ENCODE measurements at regions not wholly inside any gene's neighbourhood (a gene's known extent, or its start where the extent isn't known, plus 50 kb on each side); places are given as distances from the start of the nearest gene placed in this dataset.

DNA sequence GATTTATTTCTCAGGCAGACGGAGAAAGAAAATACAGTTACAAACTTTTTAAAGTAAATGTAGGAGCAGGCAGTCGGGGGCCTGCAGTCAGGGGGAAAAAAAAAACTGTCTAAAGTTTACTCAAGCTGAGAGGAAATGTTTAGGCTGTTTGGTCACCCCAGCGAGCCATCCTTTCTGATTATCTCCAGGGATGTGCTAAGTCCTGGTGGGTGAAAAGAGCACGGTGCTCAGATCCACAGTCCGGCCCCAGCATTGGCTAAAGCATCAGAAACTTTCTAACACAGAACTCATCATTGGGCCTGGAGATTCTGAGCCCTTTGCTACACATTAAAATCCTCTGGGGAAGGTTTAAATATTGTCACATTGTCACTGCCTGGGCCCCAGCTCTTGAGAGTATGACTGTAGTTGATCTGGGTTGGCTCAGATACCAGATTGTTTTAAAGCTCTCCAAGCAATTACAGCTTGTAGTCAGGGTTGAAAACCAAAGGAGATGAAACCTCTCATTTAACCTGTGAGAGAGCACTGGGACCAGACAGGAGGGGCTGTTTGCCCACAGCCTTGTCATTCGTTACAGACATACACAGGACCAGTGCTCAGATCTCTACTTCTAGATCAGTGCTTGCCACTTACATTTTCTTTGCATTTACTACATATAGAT, 131.1 kb upstream of the HTR2A start:
- peaks cover 3 to 11% (median 5%) of the 10 kb centered on the region in 5 donors for H3K27me3 Mint-ChIP-seq
- no peaks in the 10 kb centered on the region for H3K9me3 Mint-ChIP-seq
- Histone ChIP-seq H3K27ac (ENCODE audit: low read depth, low read length) (no peak overlapping the region), H3K36me3 (ENCODE audit: control insufficient read depth in 2 of 3, insufficient read depth in 3 of 3, low read length in 3 of 3) (no peaks in the 10 kb centered on the region), H3K27me3 (ENCODE audit: control insufficient read depth in 2 of 2, insufficient read depth in 2 of 2, low read length in 2 of 2) (no peaks in the 10 kb centered on the region), H3K4me1 (ENCODE audit: control insufficient read depth in 2 of 2, insufficient read depth in 2 of 2, low read length in 2 of 2) (no peaks in the 10 kb centered on the region), H3K9me3 (ENCODE audit: control insufficient read depth in 2 of 3, low read length in 3 of 3) (no peaks in the 10 kb centered on the region), H3K4me3 (ENCODE audit: low read length) (no peak overlapping the region)
- no peaks in the 10 kb centered on the region for H3K36me3 Mint-ChIP-seq
- intact Hi-C loops (cut with micrococcal nuclease): no loop called here
- H3K4me1 Mint-ChIP-seq: no peaks in the 10 kb centered on the region
- H3K27ac Mint-ChIP-seq: no peak overlapping the region
- ChIA-PET CTCF (no interaction called here), POLR2A (no interaction called here)
- no peak for ATAC-seq
- H3K4me3 Mint-ChIP-seq: no peak overlapping the region
- no peak for DNase-seq

DNA sequence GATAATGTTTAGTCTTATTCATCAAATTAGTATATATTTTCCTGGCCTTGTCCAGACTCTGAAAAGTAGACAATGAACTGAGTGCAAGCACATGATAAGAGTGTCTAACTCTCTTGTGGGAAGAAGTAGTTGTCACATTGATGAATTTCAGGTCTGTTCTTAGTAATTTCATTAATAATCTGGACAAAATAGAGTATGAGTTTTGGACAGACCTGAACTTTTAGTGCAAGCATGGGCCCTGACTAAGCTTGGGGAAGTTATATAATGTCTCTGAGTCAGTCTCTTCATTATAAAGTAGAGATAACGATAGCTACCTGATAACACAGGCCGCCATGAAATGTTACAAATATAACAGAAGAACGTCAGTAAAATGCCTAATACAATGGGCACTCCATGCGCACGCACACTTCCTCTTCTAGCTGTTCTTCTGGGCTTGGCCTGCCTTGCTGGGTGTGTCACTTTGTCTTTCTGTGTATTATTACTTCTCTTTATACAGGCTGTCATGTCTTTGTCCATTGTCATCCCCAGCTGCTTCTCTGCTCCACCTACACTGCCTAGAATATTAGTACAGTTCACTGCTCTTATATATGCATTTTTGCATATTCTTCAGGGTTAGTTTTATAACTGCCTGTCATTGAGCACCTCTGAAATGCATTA, 129.1 kb upstream of the HTR2A start:
- Mint-ChIP-seq H3K27me3 (peaks cover 0 to 21% (median 5%) of the 10 kb centered on the region in 5 donors), H3K9me3 (peaks cover 0 to 2% (median 0%) of the 10 kb centered on the region in 11 donors), H3K27ac (no peak overlapping the region), H3K4me3 (no peak overlapping the region), H3K4me1 (no peaks in the 10 kb centered on the region), H3K36me3 (no peaks in the 10 kb centered on the region)
- Histone ChIP-seq H3K27ac (ENCODE audit: low read depth, low read length) (no peak overlapping the region), H3K9me3 (ENCODE audit: control insufficient read depth in 2 of 3, low read length in 3 of 3) (no peaks in the 10 kb centered on the region), H3K27me3 (ENCODE audit: control insufficient read depth in 2 of 2, insufficient read depth in 2 of 2, low read length in 2 of 2) (no peaks in the 10 kb centered on the region), H3K4me1 (ENCODE audit: control insufficient read depth in 2 of 2, insufficient read depth in 2 of 2, low read length in 2 of 2) (no peaks in the 10 kb centered on the region), H3K4me3 (ENCODE audit: low read length) (no peak overlapping the region), H3K36me3 (ENCODE audit: control insufficient read depth in 2 of 3, insufficient read depth in 3 of 3, low read length in 3 of 3) (no peaks in the 10 kb centered on the region)
- POLR2A ChIA-PET: no interaction called here
- CTCF ChIA-PET: no interaction called here
- DNase-seq (no peak), ATAC-seq (peak; percentile 48)
- intact Hi-C loops (cut with micrococcal nuclease): no loop called here

- Mint-ChIP-seq H3K27me3 (peaks cover 0 to 17% (median 3%) of the 10 kb centered on the region in 5 donors), H3K36me3 (no peaks in the 10 kb centered on the region), H3K4me1 (no peaks in the 10 kb centered on the region), H3K4me3 (no peak overlapping the region), H3K27ac (no peak overlapping the region), H3K9me3 (peaks cover 0 to 14% (median 4%) of the 10 kb centered on the region in 11 donors)
- ChIA-PET CTCF (no interaction called here), POLR2A (no interaction called here)
- Histone ChIP-seq H3K4me3 (ENCODE audit: low read length) (no peak overlapping the region), H3K4me1 (ENCODE audit: control insufficient read depth in 2 of 2, insufficient read depth in 2 of 2, low read length in 2 of 2) (no peaks in the 10 kb centered on the region), H3K27me3 (ENCODE audit: control insufficient read depth in 2 of 2, insufficient read depth in 2 of 2, low read length in 2 of 2) (no peaks in the 10 kb centered on the region), H3K36me3 (ENCODE audit: control insufficient read depth in 2 of 3, insufficient read depth in 3 of 3, low read length in 3 of 3) (no peaks in the 10 kb centered on the region), H3K27ac (ENCODE audit: low read depth, low read length) (no peak overlapping the region), H3K9me3 (ENCODE audit: control insufficient read depth in 2 of 3, low read length in 3 of 3) (no peaks in the 10 kb centered on the region)
- DNase-seq (no peak), ATAC-seq (no peak)
- intact Hi-C loops (cut with micrococcal nuclease): no loop called here
Observed at GRCh38 chr13:47019977-47020376, 123.1 kb upstream of the HTR2A start.

DNA sequence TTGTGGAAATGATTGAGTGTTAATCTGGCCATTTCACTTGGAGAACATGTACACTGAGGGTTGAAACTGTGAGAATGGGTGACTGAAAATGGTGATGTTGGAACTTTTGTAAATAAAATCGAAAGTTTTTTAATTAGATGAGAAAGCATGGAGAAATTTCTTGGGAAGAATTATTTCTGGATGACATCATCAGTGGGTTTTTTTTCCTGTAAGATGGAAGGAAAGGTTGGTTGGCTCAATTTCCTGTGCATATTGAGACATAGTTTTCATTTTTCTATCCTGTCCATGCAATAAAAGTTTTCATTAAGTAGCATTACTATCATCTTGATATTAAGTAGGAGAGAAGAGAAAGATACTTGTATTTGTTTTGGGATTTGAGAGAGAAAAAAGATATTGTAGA, 120.6 kb upstream of the HTR2A start:
- H3K27me3 Mint-ChIP-seq: peaks cover 0 to 15% (median 3%) of the 10 kb centered on the region in 5 donors
- intact Hi-C loops (cut with micrococcal nuclease): no loop called here
- H3K4me1 ChIP-seq (ENCODE audit: control insufficient read depth in 2 of 2, insufficient read depth in 2 of 2, low read length in 2 of 2): no peaks in the 10 kb centered on the region
- no peak overlapping the region for H3K4me3 ChIP-seq (ENCODE audit: low read length)
- H3K36me3 Mint-ChIP-seq: no peaks in the 10 kb centered on the region
- H3K27ac Mint-ChIP-seq: no peak overlapping the region
- H3K27ac ChIP-seq (ENCODE audit: low read depth, low read length): no peak overlapping the region
- H3K27me3 ChIP-seq (ENCODE audit: control insufficient read depth in 2 of 2, insufficient read depth in 2 of 2, low read length in 2 of 2): no peaks in the 10 kb centered on the region
- H3K9me3 Mint-ChIP-seq: peaks cover 0 to 14% (median 4%) of the 10 kb centered on the region in 11 donors
- no peaks in the 10 kb centered on the region for H3K36me3 ChIP-seq (ENCODE audit: control insufficient read depth in 2 of 3, insufficient read depth in 3 of 3, low read length in 3 of 3)
- no peaks in the 10 kb centered on the region for H3K4me1 Mint-ChIP-seq
- ATAC-seq (no peak), DNase-seq (no peak)
- ChIA-PET POLR2A (no interaction called here), CTCF (no interaction called here)
- H3K4me3 Mint-ChIP-seq: no peak overlapping the region
- H3K9me3 ChIP-seq (ENCODE audit: control insufficient read depth in 2 of 3, low read length in 3 of 3): no peaks in the 10 kb centered on the region

DNA sequence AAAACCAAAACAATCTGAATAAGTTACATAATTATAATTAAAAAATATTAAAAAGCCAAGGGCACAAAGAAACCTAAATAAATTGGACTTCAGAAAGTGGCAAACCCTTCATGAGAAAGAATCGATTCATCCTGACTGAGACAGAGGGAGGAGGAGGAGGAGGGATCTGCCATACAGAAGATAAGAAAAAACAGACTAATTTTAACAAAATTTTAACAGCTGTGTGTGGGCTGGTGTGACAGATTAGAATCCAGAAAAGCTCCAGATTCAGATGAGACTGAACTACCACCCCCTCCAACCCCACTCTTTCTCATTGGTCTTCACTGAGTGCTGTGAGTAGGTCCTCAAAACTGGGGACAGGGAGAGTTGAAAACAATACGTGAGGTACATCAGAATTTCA, 111.5 kb upstream of the HTR2A start:
- intact Hi-C loops (cut with micrococcal nuclease): no loop called here
- no peak overlapping the region for H3K27ac ChIP-seq (ENCODE audit: low read depth, low read length)
- H3K27ac Mint-ChIP-seq: no peak overlapping the region
- H3K27me3 Mint-ChIP-seq: peaks cover 0 to 31% (median 22%) of the 10 kb centered on the region in 5 donors
- H3K4me1 ChIP-seq (ENCODE audit: control insufficient read depth in 2 of 2, insufficient read depth in 2 of 2, low read length in 2 of 2): no peaks in the 10 kb centered on the region
- ATAC-seq (no peak), DNase-seq (no peak)
- H3K9me3 ChIP-seq (ENCODE audit: control insufficient read depth in 2 of 3, low read length in 3 of 3): no peaks in the 10 kb centered on the region
- H3K27me3 ChIP-seq (ENCODE audit: control insufficient read depth in 2 of 2, insufficient read depth in 2 of 2, low read length in 2 of 2): no peaks in the 10 kb centered on the region
- H3K36me3 ChIP-seq (ENCODE audit: control insufficient read depth in 2 of 3, insufficient read depth in 3 of 3, low read length in 3 of 3): no peaks in the 10 kb centered on the region
- H3K4me3 ChIP-seq (ENCODE audit: low read length): no peak overlapping the region
- ChIA-PET CTCF (no interaction called here), POLR2A (no interaction called here)
- no peaks in the 10 kb centered on the region for H3K4me1 Mint-ChIP-seq
- no peaks in the 10 kb centered on the region for H3K36me3 Mint-ChIP-seq
- H3K4me3 Mint-ChIP-seq: no peak overlapping the region
- peaks cover 0 to 3% (median 0%) of the 10 kb centered on the region in 11 donors for H3K9me3 Mint-ChIP-seq

DNA sequence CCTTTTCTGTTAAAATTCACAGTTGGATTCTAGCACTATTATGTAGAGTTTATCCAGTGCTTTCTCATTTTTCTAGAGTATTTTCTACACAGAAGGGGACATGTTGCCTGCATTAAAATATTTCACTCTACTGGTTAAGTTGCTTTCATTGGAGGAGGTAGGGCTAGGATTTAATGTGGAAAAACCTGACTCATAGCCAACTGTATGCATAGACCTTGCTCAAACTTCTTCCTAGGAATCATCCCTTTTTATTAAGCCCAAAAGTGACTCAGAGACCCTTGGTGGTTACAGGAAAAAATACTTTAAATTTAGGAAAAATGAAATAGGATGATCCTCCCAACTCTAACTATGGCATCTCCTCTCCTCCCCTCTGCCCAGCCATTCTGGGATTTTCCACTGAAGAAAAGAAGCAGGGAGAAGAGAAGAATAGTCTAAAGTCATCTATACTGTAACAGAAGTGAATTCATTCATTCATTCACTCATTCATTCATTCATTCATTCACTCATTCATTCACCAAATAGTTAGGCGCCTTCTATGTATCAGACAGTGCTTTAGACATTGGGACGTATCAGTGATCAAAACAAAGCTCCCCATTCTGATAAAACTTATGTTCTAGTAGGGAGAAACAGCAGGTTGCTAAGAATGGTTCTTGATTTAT, 109.0 kb upstream of the HTR2A start:
- Histone ChIP-seq H3K27me3 (ENCODE audit: control insufficient read depth in 2 of 2, insufficient read depth in 2 of 2, low read length in 2 of 2) (no peaks in the 10 kb centered on the region), H3K27ac (ENCODE audit: low read depth, low read length) (no peak overlapping the region), H3K9me3 (ENCODE audit: control insufficient read depth in 2 of 3, low read length in 3 of 3) (no peaks in the 10 kb centered on the region), H3K36me3 (ENCODE audit: control insufficient read depth in 2 of 3, insufficient read depth in 3 of 3, low read length in 3 of 3) (no peaks in the 10 kb centered on the region), H3K4me3 (ENCODE audit: low read length) (no peak overlapping the region), H3K4me1 (ENCODE audit: control insufficient read depth in 2 of 2, insufficient read depth in 2 of 2, low read length in 2 of 2) (no peaks in the 10 kb centered on the region)
- DNase-seq: no peak
- peaks cover 0 to 3% (median 0%) of the 10 kb centered on the region in 11 donors for H3K9me3 Mint-ChIP-seq
- peaks cover 4 to 49% (median 28%) of the 10 kb centered on the region in 5 donors for H3K27me3 Mint-ChIP-seq
- ATAC-seq: no peak
- POLR2A ChIA-PET: no interaction called here
- intact Hi-C loops (cut with micrococcal nuclease): no loop called here
- no peak overlapping the region for H3K27ac Mint-ChIP-seq
- no peaks in the 10 kb centered on the region for H3K36me3 Mint-ChIP-seq
- H3K4me1 Mint-ChIP-seq: no peaks in the 10 kb centered on the region
- no peak overlapping the region for H3K4me3 Mint-ChIP-seq
- CTCF ChIA-PET: no interaction called here

GRCh38 chr13:47004540-47004939, 107.7 kb upstream of the HTR2A start:
- POLR2A ChIA-PET: no interaction called here
- H3K4me3 ChIP-seq (ENCODE audit: low read length): no peak overlapping the region

More at GRCh38 chr13:47004540-47004939, 107.7 kb upstream of the HTR2A start:
- no peak overlapping the region for H3K4me3 Mint-ChIP-seq
- DNase-seq (no peak), ATAC-seq (no peak)
- H3K36me3 Mint-ChIP-seq: no peaks in the 10 kb centered on the region
- Histone ChIP-seq H3K36me3 (ENCODE audit: control insufficient read depth in 2 of 3, insufficient read depth in 3 of 3, low read length in 3 of 3) (no peaks in the 10 kb centered on the region), H3K27ac (ENCODE audit: low read depth, low read length) (no peak overlapping the region), H3K4me1 (ENCODE audit: control insufficient read depth in 2 of 2, insufficient read depth in 2 of 2, low read length in 2 of 2) (no peaks in the 10 kb centered on the region), H3K27me3 (ENCODE audit: control insufficient read depth in 2 of 2, insufficient read depth in 2 of 2, low read length in 2 of 2) (no peaks in the 10 kb centered on the region), H3K9me3 (ENCODE audit: control insufficient read depth in 2 of 3, low read length in 3 of 3) (no peaks in the 10 kb centered on the region)
- H3K27me3 Mint-ChIP-seq: peaks cover 4 to 47% (median 29%) of the 10 kb centered on the region in 5 donors
- H3K4me1 Mint-ChIP-seq: no peaks in the 10 kb centered on the region
- CTCF ChIA-PET: interaction anchor here (0.8 kb wide), 1 partner anchor 284 kb away, joined by 10 read pairs; no protein-coding TSS in a partner anchor
- intact Hi-C loops (cut with micrococcal nuclease): no loop called here
- H3K9me3 Mint-ChIP-seq: peaks cover 0 to 3% (median 0%) of the 10 kb centered on the region in 11 donors
- no peak overlapping the region for H3K27ac Mint-ChIP-seq

Data from naive thymus-derived CD4-positive, alpha-beta T cell (primary cell).